ENCODE measurements at regions not wholly inside any gene's neighbourhood (a gene's known extent, or its start where the extent isn't known, plus 50 kb on each side); places are given as distances from the start of the nearest gene placed in this dataset.

DNA sequence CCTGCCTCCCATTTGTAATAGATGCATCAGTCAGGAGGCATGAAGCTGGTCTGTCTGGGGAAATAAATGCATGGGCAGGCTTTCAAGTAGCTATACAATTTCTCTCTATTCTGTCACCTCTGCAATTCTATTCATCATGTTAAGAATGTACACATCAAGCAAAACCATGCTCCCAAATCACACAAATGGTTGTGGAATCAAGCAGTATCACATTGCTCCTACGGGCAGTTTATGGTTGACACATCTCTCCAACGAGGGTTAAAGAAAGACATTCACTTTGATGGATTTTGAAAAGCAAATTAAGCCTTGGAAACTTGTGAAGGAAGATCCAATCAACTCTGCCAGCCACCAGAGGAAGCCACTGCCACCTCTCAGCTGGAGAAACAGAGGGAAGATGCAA, 1277.4 kb upstream of the TMEM132C start:
- no peak for TF ChIP-seq POLR2AphosphoS5 (IDR thresholded peaks at IDR 0.05; ENCODE audit: low read depth)
- TF ChIP-seq, protein P1, sequence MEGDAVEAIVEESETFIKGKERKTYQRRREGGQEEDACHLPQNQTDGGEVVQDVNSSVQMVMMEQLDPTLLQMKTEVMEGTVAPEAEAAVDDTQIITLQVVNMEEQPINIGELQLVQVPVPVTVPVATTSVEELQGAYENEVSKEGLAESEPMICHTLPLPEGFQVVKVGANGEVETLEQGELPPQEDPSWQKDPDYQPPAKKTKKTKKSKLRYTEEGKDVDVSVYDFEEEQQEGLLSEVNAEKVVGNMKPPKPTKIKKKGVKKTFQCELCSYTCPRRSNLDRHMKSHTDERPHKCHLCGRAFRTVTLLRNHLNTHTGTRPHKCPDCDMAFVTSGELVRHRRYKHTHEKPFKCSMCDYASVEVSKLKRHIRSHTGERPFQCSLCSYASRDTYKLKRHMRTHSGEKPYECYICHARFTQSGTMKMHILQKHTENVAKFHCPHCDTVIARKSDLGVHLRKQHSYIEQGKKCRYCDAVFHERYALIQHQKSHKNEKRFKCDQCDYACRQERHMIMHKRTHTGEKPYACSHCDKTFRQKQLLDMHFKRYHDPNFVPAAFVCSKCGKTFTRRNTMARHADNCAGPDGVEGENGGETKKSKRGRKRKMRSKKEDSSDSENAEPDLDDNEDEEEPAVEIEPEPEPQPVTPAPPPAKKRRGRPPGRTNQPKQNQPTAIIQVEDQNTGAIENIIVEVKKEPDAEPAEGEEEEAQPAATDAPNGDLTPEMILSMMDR (conservative IDR thresholded peaks at IDR 0.05; ENCODE audit: low read depth in 2 of 2): no peak
- TF ChIP-seq, protein P2, sequence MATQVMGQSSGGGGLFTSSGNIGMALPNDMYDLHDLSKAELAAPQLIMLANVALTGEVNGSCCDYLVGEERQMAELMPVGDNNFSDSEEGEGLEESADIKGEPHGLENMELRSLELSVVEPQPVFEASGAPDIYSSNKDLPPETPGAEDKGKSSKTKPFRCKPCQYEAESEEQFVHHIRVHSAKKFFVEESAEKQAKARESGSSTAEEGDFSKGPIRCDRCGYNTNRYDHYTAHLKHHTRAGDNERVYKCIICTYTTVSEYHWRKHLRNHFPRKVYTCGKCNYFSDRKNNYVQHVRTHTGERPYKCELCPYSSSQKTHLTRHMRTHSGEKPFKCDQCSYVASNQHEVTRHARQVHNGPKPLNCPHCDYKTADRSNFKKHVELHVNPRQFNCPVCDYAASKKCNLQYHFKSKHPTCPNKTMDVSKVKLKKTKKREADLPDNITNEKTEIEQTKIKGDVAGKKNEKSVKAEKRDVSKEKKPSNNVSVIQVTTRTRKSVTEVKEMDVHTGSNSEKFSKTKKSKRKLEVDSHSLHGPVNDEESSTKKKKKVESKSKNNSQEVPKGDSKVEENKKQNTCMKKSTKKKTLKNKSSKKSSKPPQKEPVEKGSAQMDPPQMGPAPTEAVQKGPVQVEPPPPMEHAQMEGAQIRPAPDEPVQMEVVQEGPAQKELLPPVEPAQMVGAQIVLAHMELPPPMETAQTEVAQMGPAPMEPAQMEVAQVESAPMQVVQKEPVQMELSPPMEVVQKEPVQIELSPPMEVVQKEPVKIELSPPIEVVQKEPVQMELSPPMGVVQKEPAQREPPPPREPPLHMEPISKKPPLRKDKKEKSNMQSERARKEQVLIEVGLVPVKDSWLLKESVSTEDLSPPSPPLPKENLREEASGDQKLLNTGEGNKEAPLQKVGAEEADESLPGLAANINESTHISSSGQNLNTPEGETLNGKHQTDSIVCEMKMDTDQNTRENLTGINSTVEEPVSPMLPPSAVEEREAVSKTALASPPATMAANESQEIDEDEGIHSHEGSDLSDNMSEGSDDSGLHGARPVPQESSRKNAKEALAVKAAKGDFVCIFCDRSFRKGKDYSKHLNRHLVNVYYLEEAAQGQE (IDR thresholded peaks at IDR 0.05; ENCODE audit: unreplicated experiment): no peak
- no peak for TF ChIP-seq EZH2 (IDR thresholded peaks at IDR 0.05; ENCODE audit: low read depth, unreplicated experiment)
- TF ChIP-seq ZNF331 (CRISPR knock-in tag; IDR thresholded peaks at IDR 0.05; ENCODE audit: low read depth): no peak
- TF ChIP-seq JUNB (IDR thresholded peaks at IDR 0.05; ENCODE audit: unreplicated experiment): no peak
- no peak for TF ChIP-seq STAT1 (IDR thresholded peaks at IDR 0.05; ENCODE audit: unreplicated experiment)
- no peak for TF ChIP-seq ETS1 (IDR thresholded peaks at IDR 0.05)
